Raji (cell line): ENCODE measurements at regions not wholly inside any gene's neighbourhood (a gene's known extent, or its start where the extent isn't known, plus 50 kb on each side); places are given as distances from the start of the nearest gene placed in this dataset.

Source experiments
- POLR2A ChIP-seq: IDR thresholded peaks from 2 replicates; pipeline ENCODE4 v1.6.1; 2011; ENCODE audit warnings: low read depth, low read length, control low read depth; ENCODE audit not compliant: insufficient read depth

- no peak for TF ChIP-seq POLR2A
These were observed 380.3 kb upstream of the ARID1B start for GRCh38 chr6:156396791-156397418.

GRCh38 chr6:156396068-156396771 lies 381.0 kb upstream of the ARID1B start:
- no peak for TF ChIP-seq POLR2A

- no peak for TF ChIP-seq POLR2A
These were observed 381.9 kb upstream of the ARID1B start for GRCh38 chr6:156395276-156395675.

- TF ChIP-seq POLR2A = no peak
These were observed 384.5 kb upstream of the ARID1B start for GRCh38 chr6:156392648-156393047.

- no peak for TF ChIP-seq POLR2A
These were observed 385.2 kb upstream of the ARID1B start for GRCh38 chr6:156391977-156392376.

- TF ChIP-seq POLR2A = no peak
These were observed 386.0 kb upstream of the ARID1B start for GRCh38 chr6:156391061-156391672.

- TF ChIP-seq POLR2A = no peak
These were observed 386.6 kb upstream of the ARID1B start for GRCh38 chr6:156390621-156391020.

- no peak for TF ChIP-seq POLR2A
These were observed 387.9 kb upstream of the ARID1B start for GRCh38 chr6:156389296-156389695.

- TF ChIP-seq POLR2A = no peak
These were observed 389.7 kb upstream of the ARID1B start for GRCh38 chr6:156387472-156387871.

- TF ChIP-seq POLR2A = no peak
These were observed 394.1 kb upstream of the ARID1B start for GRCh38 chr6:156383059-156383458.

- no peak for TF ChIP-seq POLR2A
These were observed 397.5 kb upstream of the ARID1B start for GRCh38 chr6:156379392-156380289.

- no peak for TF ChIP-seq POLR2A
These were observed 398.3 kb upstream of the ARID1B start for GRCh38 chr6:156378853-156379252.

GRCh38 chr6:156376091-156376490 lies 401.1 kb upstream of the ARID1B start:
- TF ChIP-seq POLR2A = no peak

- no peak for TF ChIP-seq POLR2A
These were observed 417.3 kb upstream of the ARID1B start for GRCh38 chr6:156359912-156360311.

GRCh38 chr6:156352861-156353260 lies 424.3 kb upstream of the ARID1B start:
- TF ChIP-seq POLR2A = no peak
